Smooth muscle cell (in vitro differentiated cells): ENCODE measurements at regions not wholly inside any gene's neighbourhood (a gene's known extent, or its start where the extent isn't known, plus 50 kb on each side); places are given as distances from the start of the nearest gene placed in this dataset.

Experiments used
- DNase-seq: peaks from one replicate; lab custom pipeline; 2025; ENCODE audit not compliant: unreplicated experiment; lab: John Stamatoyannopoulos, UW
- H2AFZ ChIP-seq: fragments of 200-600 bp; sonication (generic); 2 replicates; pipeline ENCODE4 v1.6.0; 2016; ENCODE audit warnings: antibody characterized with exemption, low read depth, mild to moderate bottlenecking
- H3F3A ChIP-seq: fragments of 200-600 bp; sonication (generic); 2 replicates; pipeline ENCODE4 v1.6.0; 2017; ENCODE audit warnings: antibody characterized with exemption, low read depth
- H3K27ac ChIP-seq: fragments of 200-600 bp; sonication (generic); 2 replicates; pipeline ENCODE4 v1.5.1; 2016; ENCODE audit warnings: low read depth, mild to moderate bottlenecking
- H3K27me3 ChIP-seq: fragments of 200-600 bp; sonication (generic); 2 replicates; pipeline ENCODE4 v1.6.1; 2016; ENCODE audit warnings: low read depth, mild to moderate bottlenecking
- H3K36me3 ChIP-seq: fragments of 200-600 bp; sonication (generic); 2 replicates; pipeline ENCODE4 v1.5.1; 2016; ENCODE audit warnings: low read depth
- H3K4me1 ChIP-seq: fragments of 200-600 bp; sonication (generic); 2 replicates; pipeline ENCODE4 v1.5.1; 2016; ENCODE audit warnings: low read depth
- H3K4me2 ChIP-seq: fragments of 200-600 bp; sonication (generic); 2 replicates; pipeline ENCODE4 v1.6.0; 2016; ENCODE audit warnings: mild to moderate bottlenecking
- H3K4me3 ChIP-seq: fragments of 200-600 bp; sonication (generic); 2 replicates; pipeline ENCODE4 v1.5.1; 2016; ENCODE audit warnings: mild to moderate bottlenecking
- H3K79me2 ChIP-seq: fragments of 200-600 bp; sonication (generic); 2 replicates; pipeline ENCODE4 v1.6.0; 2016; ENCODE audit warnings: low read depth, mild to moderate bottlenecking
- H3K9ac ChIP-seq: fragments of 200-600 bp; sonication (generic); 2 replicates; pipeline ENCODE4 v1.6.0; 2016; ENCODE audit warnings: low read depth
- H3K9me3 ChIP-seq: fragments of 200-600 bp; sonication (generic); replicated peaks from 2 replicates; pipeline ENCODE4 v1.5.1; 2016; ENCODE audit warnings: low read depth
- H4K20me1 ChIP-seq: fragments of 200-600 bp; sonication (generic); 2 replicates; pipeline ENCODE4 v1.6.0; 2016; ENCODE audit warnings: low read depth
- CTCF ChIP-seq: fragments of 200-600 bp; sonication (generic); IDR thresholded peaks from 2 replicates; pipeline ENCODE4 v1.5.1; 2017; ENCODE audit warnings: borderline replicate concordance, mild to moderate bottlenecking, antibody characterized with exemption; ENCODE audit not compliant: insufficient read depth, poor library complexity, severe bottlenecking
- WGBS: methylation state at CpG from one replicate; pipeline ENCODE4 v1.1.7; 2016; ENCODE audit warnings: low lambda C conversion rate; 5-methylcytosine and 5-hydroxymethylcytosine counted together

GRCh38 chr5:144084971-144085370 is 85.5 kb downstream of the YIPF5 start:
- Histone ChIP-seq H2AFZ (no peak overlapping the region), H3K27ac (no peak overlapping the region), H3F3A (no peaks in the 10 kb centered on the region), H3K4me2 (no peak overlapping the region), H3K4me3 (no peak overlapping the region), H4K20me1 (no peaks in the 10 kb centered on the region), H3K9me3 (peaks cover 1% of the 10 kb centered on the region), H3K36me3 (peaks cover 4% of the 10 kb centered on the region), H3K27me3 (no peaks in the 10 kb centered on the region), H3K4me1 (peaks cover 7% of the 10 kb centered on the region), H3K79me2 (no peaks in the 10 kb centered on the region), H3K9ac (no peak overlapping the region)
- DNase-seq: no peak
- TF ChIP-seq CTCF: no peak
- 96% methylated on average over 2 of the region's 2 CpGs for WGBS

GRCh38 chr5:144085381-144085780 is 85.1 kb downstream of the YIPF5 start:
- no peak overlapping the region for H3K4me3 ChIP-seq
- 91% methylated on average over 3 of the region's 3 CpGs for WGBS
- H2AFZ ChIP-seq: no peak overlapping the region
- peaks cover 8% of the 10 kb centered on the region for H3K4me1 ChIP-seq
- H3K79me2 ChIP-seq: no peaks in the 10 kb centered on the region
- H3F3A ChIP-seq: no peaks in the 10 kb centered on the region
- peaks cover 4% of the 10 kb centered on the region for H3K36me3 ChIP-seq
- no peaks in the 10 kb centered on the region for H3K9me3 ChIP-seq
- TF ChIP-seq CTCF: no peak
- no peaks in the 10 kb centered on the region for H3K27me3 ChIP-seq
- DNase-seq: no peak
- no peak overlapping the region for H3K27ac ChIP-seq
- no peak overlapping the region for H3K9ac ChIP-seq
- no peaks in the 10 kb centered on the region for H4K20me1 ChIP-seq
- H3K4me2 ChIP-seq: no peak overlapping the region

- no peaks in the 10 kb centered on the region for H4K20me1 ChIP-seq
- no peak overlapping the region for H2AFZ ChIP-seq
- H3K27me3 ChIP-seq: no peaks in the 10 kb centered on the region
- H3K9me3 ChIP-seq: no peaks in the 10 kb centered on the region
- no peak overlapping the region for H3K4me3 ChIP-seq
- peaks cover 8% of the 10 kb centered on the region for H3K4me1 ChIP-seq
- no peak overlapping the region for H3K9ac ChIP-seq
- H3K4me2 ChIP-seq: no peak overlapping the region
- no peaks in the 10 kb centered on the region for H3K79me2 ChIP-seq
- 89% methylated on average over 3 of the region's 3 CpGs for WGBS
- no peaks in the 10 kb centered on the region for H3F3A ChIP-seq
- no peak for DNase-seq
- peaks cover 4% of the 10 kb centered on the region for H3K36me3 ChIP-seq
- no peak overlapping the region for H3K27ac ChIP-seq
- TF ChIP-seq CTCF: no peak
Measured at GRCh38 chr5:144086295-144086694, 84.2 kb downstream of the YIPF5 start.

- H3K27me3 ChIP-seq: no peaks in the 10 kb centered on the region
- peaks cover 4% of the 10 kb centered on the region for H3K36me3 ChIP-seq
- DNase-seq: no peak
- H4K20me1 ChIP-seq: no peaks in the 10 kb centered on the region
- no peak overlapping the region for H3K4me2 ChIP-seq
- no peaks in the 10 kb centered on the region for H3K79me2 ChIP-seq
- no peaks in the 10 kb centered on the region for H3K9me3 ChIP-seq
- H3K4me1 ChIP-seq: peaks cover 8% of the 10 kb centered on the region
- no peak overlapping the region for H3K9ac ChIP-seq
- no peak overlapping the region for H3K27ac ChIP-seq
- H3K4me3 ChIP-seq: no peak overlapping the region
- no peaks in the 10 kb centered on the region for H3F3A ChIP-seq
- H2AFZ ChIP-seq: no peak overlapping the region
- no peak for TF ChIP-seq CTCF
- WGBS: 100% methylated on average over 1 of the region's 1 CpG
Measured at GRCh38 chr5:144087576-144087975, 82.9 kb downstream of the YIPF5 start.
